ENCODE measurements at regions not wholly inside any gene's neighbourhood (a gene's known extent, or its start where the extent isn't known, plus 50 kb on each side); places are given as distances from the start of the nearest gene placed in this dataset.

DNA sequence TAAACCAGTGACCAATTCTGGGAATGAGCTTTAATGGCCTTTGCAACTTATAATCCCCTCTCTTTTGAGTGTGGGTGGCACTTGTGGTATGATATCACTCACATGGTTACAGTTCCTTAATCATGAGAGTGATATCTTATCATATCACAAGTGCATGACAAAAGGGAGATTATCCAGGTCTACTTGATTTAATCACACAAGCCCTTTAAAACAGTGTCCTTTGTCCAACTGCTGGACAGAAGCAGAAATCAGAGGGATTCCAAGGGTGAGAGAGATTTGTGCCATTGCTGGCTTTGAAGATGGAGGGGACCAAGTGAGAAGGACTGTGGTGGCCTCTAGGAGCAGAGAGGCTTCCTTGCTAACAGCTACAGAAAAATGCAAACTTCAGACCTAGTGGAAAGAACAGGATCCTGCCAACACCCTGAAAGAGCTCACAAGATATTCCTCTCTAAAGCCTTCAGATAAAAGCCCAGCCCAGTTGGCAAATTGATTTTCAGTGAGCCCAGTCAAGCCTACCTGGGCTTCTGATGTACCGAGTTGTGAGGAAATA is 279.0 kb upstream of the TLE4 start:
- Histone ChIP-seq H3K79me2 (ENCODE audit: control insufficient read depth, insufficient read depth, low read length) (no peaks in the 10 kb centered on the region), H3K9ac (replicated peaks; ENCODE audit: extremely low read depth, insufficient read depth, low read length) (no peak overlapping the region), H3K36me3 (ENCODE audit: control insufficient read depth in 2 of 2, extremely low read depth in 1 of 2, insufficient read depth in 2 of 2, low read length in 2 of 2) (no peaks in the 10 kb centered on the region), H3K9me1 (replicated peaks; ENCODE audit: control insufficient read depth, extremely low read depth, insufficient read depth, low read length) (no peaks in the 10 kb centered on the region), H3K27ac (ENCODE audit: insufficient read depth, low read depth, low read length) (no peak overlapping the region), H3K27me3 (ENCODE audit: control insufficient read depth in 2 of 2, insufficient read depth in 2 of 2, low read length in 2 of 2) (no peaks in the 10 kb centered on the region), H3K4me1 (ENCODE audit: control insufficient read depth, extremely low read depth, insufficient read depth, low read length) (no peaks in the 10 kb centered on the region), H2AFZ (ENCODE audit: low read depth, low read length) (no peak overlapping the region), H3K4me3 (replicated peaks in 1 of 3; ENCODE audit: insufficient read depth in 1 of 3, low read depth in 1 of 3, low read length in 3 of 3) (no peak overlapping the region), H3K4me2 (ENCODE audit: insufficient read depth, low read length) (no peak overlapping the region), H4K20me1 (replicated peaks; ENCODE audit: control insufficient read depth, extremely low read depth, insufficient read depth, low read length) (no peaks in the 10 kb centered on the region), H3K9me3 (replicated peaks; ENCODE audit: control insufficient read depth, insufficient read depth, low read length) (no peaks in the 10 kb centered on the region)
- ChIA-PET CTCF (interaction anchor here (0.6 to 1.3 kb wide), 2 partner anchors 13 to 361 kb away, joined by 3 read pairs; no protein-coding TSS in a partner anchor), POLR2A (no interaction called here)
- FAIRE-seq (no peak), DNase-seq (ENCODE audit: low read depth, low spot score) (no peak)
- dilution Hi-C loops (cut with MboI; ENCODE audit: extremely low pct_ligation_motif_present, low sequenced_read_pairs): no loop called here
- TF ChIP-seq, protein P1, sequence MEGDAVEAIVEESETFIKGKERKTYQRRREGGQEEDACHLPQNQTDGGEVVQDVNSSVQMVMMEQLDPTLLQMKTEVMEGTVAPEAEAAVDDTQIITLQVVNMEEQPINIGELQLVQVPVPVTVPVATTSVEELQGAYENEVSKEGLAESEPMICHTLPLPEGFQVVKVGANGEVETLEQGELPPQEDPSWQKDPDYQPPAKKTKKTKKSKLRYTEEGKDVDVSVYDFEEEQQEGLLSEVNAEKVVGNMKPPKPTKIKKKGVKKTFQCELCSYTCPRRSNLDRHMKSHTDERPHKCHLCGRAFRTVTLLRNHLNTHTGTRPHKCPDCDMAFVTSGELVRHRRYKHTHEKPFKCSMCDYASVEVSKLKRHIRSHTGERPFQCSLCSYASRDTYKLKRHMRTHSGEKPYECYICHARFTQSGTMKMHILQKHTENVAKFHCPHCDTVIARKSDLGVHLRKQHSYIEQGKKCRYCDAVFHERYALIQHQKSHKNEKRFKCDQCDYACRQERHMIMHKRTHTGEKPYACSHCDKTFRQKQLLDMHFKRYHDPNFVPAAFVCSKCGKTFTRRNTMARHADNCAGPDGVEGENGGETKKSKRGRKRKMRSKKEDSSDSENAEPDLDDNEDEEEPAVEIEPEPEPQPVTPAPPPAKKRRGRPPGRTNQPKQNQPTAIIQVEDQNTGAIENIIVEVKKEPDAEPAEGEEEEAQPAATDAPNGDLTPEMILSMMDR (IDR thresholded peaks at IDR 0.05; ENCODE audit: extremely low read depth in 1 of 2, insufficient read depth in 1 of 2, low read depth in 1 of 2, low read length in 2 of 2): no peak
- TF ChIP-seq EZH2 (IDR thresholded peaks at IDR 0.05; ENCODE audit: borderline replicate concordance, low read depth, low read length, severe bottlenecking): no peak
- no peak for TF ChIP-seq GATA2 (IDR thresholded peaks at IDR 0.05; ENCODE audit: insufficient read depth, insufficient read length, low read depth, low read length)
- TF ChIP-seq POLR2A (IDR thresholded peaks at IDR 0.05; ENCODE audit: low read depth, low read length): no peak
- no peak for TF ChIP-seq POLR2AphosphoS5 (IDR thresholded peaks at IDR 0.05; ENCODE audit: insufficient read depth, low read depth, low read length)
- TF ChIP-seq, protein P2, sequence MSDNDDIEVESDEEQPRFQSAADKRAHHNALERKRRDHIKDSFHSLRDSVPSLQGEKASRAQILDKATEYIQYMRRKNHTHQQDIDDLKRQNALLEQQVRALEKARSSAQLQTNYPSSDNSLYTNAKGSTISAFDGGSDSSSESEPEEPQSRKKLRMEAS (IDR thresholded peaks at IDR 0.05; ENCODE audit: insufficient read depth, insufficient read length): no peak
- TF ChIP-seq FOS (IDR thresholded peaks at IDR 0.05; ENCODE audit: borderline replicate concordance, insufficient read depth, low read length): no peak
- no peak for TF ChIP-seq JUN (IDR thresholded peaks at IDR 0.05; ENCODE audit: borderline replicate concordance, insufficient read depth, insufficient read length, low read depth)
- no peak for TF ChIP-seq MYC (IDR thresholded peaks at IDR 0.05; ENCODE audit: low read depth, low read length)
- BruUV-seq (replicated peaks): no TSS peak
- intact Hi-C loops (cut with micrococcal nuclease): no loop called here
